ENCODE measurements at regions not wholly inside any gene's neighbourhood (a gene's known extent, or its start where the extent isn't known, plus 50 kb on each side); places are given as distances from the start of the nearest gene placed in this dataset.
"Not testable (repeated sequence)": the region's sequence is repeated elsewhere in the genome, so short reads cannot be mapped to it uniquely, and the experiment has no call there.

GRCh38 chrX:30027636-30028035 is 187.7 kb upstream of the MAGEB2 start:
- POLR2A ChIA-PET, result no interaction called here
- H3K27me3 ChIP-seq (ENCODE audit: control insufficient read depth in 1 of 2, insufficient read depth in 2 of 2, low read length in 2 of 2), result no peaks in the 10 kb centered on the region
- Mint-ChIP-seq H3K9me3 (peaks cover 2% of the 10 kb centered on the region), H3K27me3 (no peaks in the 10 kb centered on the region), H3K36me3 (ENCODE audit: low read depth) (no peaks in the 10 kb centered on the region), H3K4me1 (ENCODE audit: low read depth) (no peaks in the 10 kb centered on the region), H3K4me3 (no peak overlapping the region), H3K27ac (no peak overlapping the region)
- no peak for TF ChIP-seq CTCF (IDR thresholded peaks at IDR 0.05)
- H3K4me3 ChIP-seq (ENCODE audit: low read length), result no peak overlapping the region
- no peaks in the 10 kb centered on the region for H3K36me3 ChIP-seq (ENCODE audit: insufficient read depth, low read length)
- no peaks in the 10 kb centered on the region for H3K9me3 ChIP-seq (ENCODE audit: control insufficient read depth in 1 of 2, insufficient read depth in 1 of 2, low read length in 2 of 2)
- CTCF ChIA-PET, result no interaction called here
- DNase-seq (no peak), ATAC-seq (ENCODE audit: poor library complexity) (no peak)
- intact Hi-C loops (cut with DNase I, micrococcal nuclease), result no loop called here
- no peak overlapping the region for H3K27ac ChIP-seq (ENCODE audit: low read depth in 1 of 2, low read length in 2 of 2)
- no peaks in the 10 kb centered on the region for H3K4me1 ChIP-seq (ENCODE audit: insufficient read depth, low read length)

GRCh38 chrX:30036406-30036805 is 179.0 kb upstream of the MAGEB2 start:
- H3K27ac ChIP-seq (ENCODE audit: low read depth in 1 of 2, low read length in 2 of 2); H3K4me3 Mint-ChIP-seq; CTCF ChIA-PET: not testable (repeated sequence)

GRCh38 chrX:30039768-30040167 is 175.6 kb upstream of the MAGEB2 start:
- H3K27ac Mint-ChIP-seq, result no peak overlapping the region
- intact Hi-C loops (cut with DNase I, micrococcal nuclease), result no loop called here
- ChIA-PET CTCF (no interaction called here), POLR2A (no interaction called here)
- DNase-seq (no peak), ATAC-seq (ENCODE audit: poor library complexity) (no peak)
- H3K4me3 Mint-ChIP-seq, result no peak overlapping the region
- Histone ChIP-seq H3K4me1 (ENCODE audit: insufficient read depth, low read length) (no peaks in the 10 kb centered on the region), H3K27ac (ENCODE audit: low read depth in 1 of 2, low read length in 2 of 2) (no peak overlapping the region), H3K27me3 (ENCODE audit: control insufficient read depth in 1 of 2, insufficient read depth in 2 of 2, low read length in 2 of 2) (no peaks in the 10 kb centered on the region), H3K36me3 (ENCODE audit: insufficient read depth, low read length) (no peaks in the 10 kb centered on the region), H3K9me3 (ENCODE audit: control insufficient read depth in 1 of 2, insufficient read depth in 1 of 2, low read length in 2 of 2) (peaks cover 0 to 4% of the 10 kb centered on the region in 2 experiments), H3K4me3 (ENCODE audit: low read length) (no peak overlapping the region)
- H3K4me1 Mint-ChIP-seq (ENCODE audit: low read depth), result no peaks in the 10 kb centered on the region
- TF ChIP-seq CTCF (IDR thresholded peaks at IDR 0.05), result no peak
- H3K27me3 Mint-ChIP-seq, result no peaks in the 10 kb centered on the region
- H3K9me3 Mint-ChIP-seq, result no peaks in the 10 kb centered on the region
- H3K36me3 Mint-ChIP-seq (ENCODE audit: low read depth), result no peaks in the 10 kb centered on the region

More at GRCh38 chrX:30036406-30036805, 179.0 kb upstream of the MAGEB2 start:
- DNase-seq; H3K27me3 Mint-ChIP-seq; H3K4me3 ChIP-seq (ENCODE audit: low read length); H3K36me3 Mint-ChIP-seq (ENCODE audit: low read depth); intact Hi-C loops (cut with DNase I, micrococcal nuclease); H3K4me1 ChIP-seq (ENCODE audit: insufficient read depth, low read length); H3K4me1 Mint-ChIP-seq (ENCODE audit: low read depth); H3K9me3 ChIP-seq (ENCODE audit: control insufficient read depth in 1 of 2, insufficient read depth in 1 of 2, low read length in 2 of 2); H3K27me3 ChIP-seq (ENCODE audit: control insufficient read depth in 1 of 2, insufficient read depth in 2 of 2, low read length in 2 of 2); H3K9me3 Mint-ChIP-seq; ATAC-seq (ENCODE audit: poor library complexity); H3K27ac Mint-ChIP-seq; H3K36me3 ChIP-seq (ENCODE audit: insufficient read depth, low read length); POLR2A ChIA-PET: not testable (repeated sequence)

- no peaks in the 10 kb centered on the region for H3K36me3 Mint-ChIP-seq (ENCODE audit: low read depth)
- H3K9me3 Mint-ChIP-seq, result no peaks in the 10 kb centered on the region
- DNase-seq, result no peak
- TF ChIP-seq CTCF (IDR thresholded peaks at IDR 0.05), result no peak
- ATAC-seq (ENCODE audit: poor library complexity), result no peak
- Histone ChIP-seq H3K27me3 (ENCODE audit: control insufficient read depth in 1 of 2, insufficient read depth in 2 of 2, low read length in 2 of 2) (no peaks in the 10 kb centered on the region), H3K36me3 (ENCODE audit: insufficient read depth, low read length) (no peaks in the 10 kb centered on the region), H3K4me3 (ENCODE audit: low read length) (no peak overlapping the region), H3K9me3 (ENCODE audit: control insufficient read depth in 1 of 2, insufficient read depth in 1 of 2, low read length in 2 of 2) (no peaks in the 10 kb centered on the region), H3K4me1 (ENCODE audit: insufficient read depth, low read length) (no peaks in the 10 kb centered on the region), H3K27ac (ENCODE audit: low read depth in 1 of 2, low read length in 2 of 2) (no peak overlapping the region)
- no peaks in the 10 kb centered on the region for H3K4me1 Mint-ChIP-seq (ENCODE audit: low read depth)
- intact Hi-C loops (cut with DNase I, micrococcal nuclease), result no loop called here
- no peak overlapping the region for H3K27ac Mint-ChIP-seq
- ChIA-PET CTCF (no interaction called here), POLR2A (no interaction called here)
- no peak overlapping the region for H3K4me3 Mint-ChIP-seq
- H3K27me3 Mint-ChIP-seq, result no peaks in the 10 kb centered on the region
Observed at GRCh38 chrX:30060718-30061117, 154.6 kb upstream of the MAGEB2 start.

Data from CD4-positive, alpha-beta T cell (primary cell).